Activated CD8-positive, alpha-beta memory T cell treated with anti-CD3 and anti-CD28 coated beads, Interleukin-2, amount 50 U/mL, for 4 hours (primary cell): ENCODE measurements at regions not wholly inside any gene's neighbourhood (a gene's known extent, or its start where the extent isn't known, plus 50 kb on each side); places are given as distances from the start of the nearest gene placed in this dataset.
"Not testable (repeated sequence)": the region's sequence is repeated elsewhere in the genome, so short reads cannot be mapped to it uniquely, and the experiment has no call there.

Experiments
- DNase-seq: peaks from one replicate; pipeline ENCODE4 v3.0.0-alpha.2; 2020

GRCh38 chr15:91415258-91415657 is 315.2 kb downstream of the SV2B start:
- not testable (repeated sequence) for DNase-seq

GRCh38 chr15:91420689-91421088 is 320.6 kb downstream of the SV2B start:
- no peak for DNase-seq

- no peak for DNase-seq
Observed at GRCh38 chr15:91422797-91423196, 322.7 kb downstream of the SV2B start.

GRCh38 chr15:91424001-91424400 is 323.9 kb downstream of the SV2B start:
- no peak for DNase-seq

GRCh38 chr15:91426412-91426811 is 326.4 kb downstream of the SV2B start:
- no peak for DNase-seq

GRCh38 chr15:91429973-91430372 is 329.9 kb downstream of the SV2B start:
- DNase-seq: no peak

- no peak for DNase-seq
Observed at GRCh38 chr15:91431041-91431715, 331.1 kb downstream of the SV2B start.

GRCh38 chr15:91435113-91435512 is 335.1 kb downstream of the SV2B start:
- no peak for DNase-seq

GRCh38 chr15:91444656-91445055 is 344.6 kb downstream of the SV2B start:
- DNase-seq: no peak

- no peak for DNase-seq
Observed at GRCh38 chr15:91445695-91446228, 345.7 kb downstream of the SV2B start.

- no peak for DNase-seq
Observed at GRCh38 chr15:91447991-91448644, 348.1 kb downstream of the SV2B start.

- DNase-seq: not testable (repeated sequence)
Observed at GRCh38 chr15:91453376-91453775, 353.3 kb downstream of the SV2B start.

- no peak for DNase-seq
Observed at GRCh38 chr15:91456251-91456718, 356.2 kb downstream of the SV2B start.

- no peak for DNase-seq
Observed at GRCh38 chr15:91456921-91457320, 356.9 kb downstream of the SV2B start.

- no peak for DNase-seq
Observed at GRCh38 chr15:91461377-91461776, 361.3 kb downstream of the SV2B start.

GRCh38 chr15:91465086-91465485 is 365.0 kb downstream of the SV2B start:
- no peak for DNase-seq

- DNase-seq: no peak
Observed at GRCh38 chr15:91465696-91466095, 365.6 kb downstream of the SV2B start.

- DNase-seq: no peak
Observed at GRCh38 chr15:91468871-91469580, 369.0 kb downstream of the SV2B start.

- DNase-seq: peak; percentile 43
Observed at GRCh38 chr15:91469632-91470567, 369.8 kb downstream of the SV2B start.

GRCh38 chr15:91471468-91471867 is 371.4 kb downstream of the SV2B start:
- DNase-seq: no peak

GRCh38 chr15:91472316-91472756 is 372.3 kb downstream of the SV2B start:
- DNase-seq: no peak

- no peak for DNase-seq
Observed at GRCh38 chr15:91473894-91474545, 374.0 kb downstream of the SV2B start.
